SIG-M5 (cell line): ENCODE measurements at regions not wholly inside any gene's neighbourhood (a gene's known extent, or its start where the extent isn't known, plus 50 kb on each side); places are given as distances from the start of the nearest gene placed in this dataset.
"Not testable (repeated sequence)": the region's sequence is repeated elsewhere in the genome, so short reads cannot be mapped to it uniquely, and the experiment has no call there.

Experiments
- DNase-seq: peaks from one replicate; lab custom pipeline; 2025; lab: John Stamatoyannopoulos, UW

DNA sequence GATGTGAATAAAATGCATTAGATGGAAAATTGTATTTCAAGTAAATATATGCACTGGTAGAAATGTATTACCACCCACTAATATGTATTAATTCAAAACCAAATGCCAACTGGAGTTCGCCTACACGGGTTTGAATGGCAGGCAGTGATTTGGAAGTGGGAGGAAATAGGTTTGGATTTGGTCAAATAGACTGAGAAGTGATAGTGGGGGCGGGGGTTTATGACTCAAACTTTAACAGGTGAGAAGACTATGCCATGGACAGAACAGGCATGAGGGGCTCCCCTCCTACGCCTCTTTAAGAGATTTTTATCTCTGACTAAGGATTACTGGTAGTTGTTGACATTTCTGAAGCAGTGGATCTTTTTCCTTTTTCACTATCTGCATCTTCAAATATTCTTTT is 677.8 kb downstream of the NTRK3 start:
- DNase-seq = no peak

DNA sequence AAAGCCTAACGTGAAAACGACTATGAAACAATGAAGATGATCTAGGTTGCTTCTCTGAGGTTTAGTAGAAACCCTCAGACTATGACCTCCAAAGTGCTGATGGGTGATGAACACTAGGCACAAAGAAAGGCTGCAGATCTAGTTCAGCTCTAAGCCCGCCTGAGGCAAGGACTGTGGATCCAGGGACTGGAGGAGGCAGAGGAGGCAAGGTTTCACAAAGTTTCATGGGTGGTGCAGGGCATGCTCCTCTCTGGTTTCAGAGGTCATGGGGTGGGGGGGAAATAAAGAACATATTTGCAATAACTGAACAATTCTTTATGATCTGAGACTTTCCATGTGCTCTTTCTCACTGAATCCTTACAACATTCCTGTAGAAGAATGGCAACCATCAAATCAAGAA is 679.2 kb downstream of the NTRK3 start:
- no peak for DNase-seq

DNA sequence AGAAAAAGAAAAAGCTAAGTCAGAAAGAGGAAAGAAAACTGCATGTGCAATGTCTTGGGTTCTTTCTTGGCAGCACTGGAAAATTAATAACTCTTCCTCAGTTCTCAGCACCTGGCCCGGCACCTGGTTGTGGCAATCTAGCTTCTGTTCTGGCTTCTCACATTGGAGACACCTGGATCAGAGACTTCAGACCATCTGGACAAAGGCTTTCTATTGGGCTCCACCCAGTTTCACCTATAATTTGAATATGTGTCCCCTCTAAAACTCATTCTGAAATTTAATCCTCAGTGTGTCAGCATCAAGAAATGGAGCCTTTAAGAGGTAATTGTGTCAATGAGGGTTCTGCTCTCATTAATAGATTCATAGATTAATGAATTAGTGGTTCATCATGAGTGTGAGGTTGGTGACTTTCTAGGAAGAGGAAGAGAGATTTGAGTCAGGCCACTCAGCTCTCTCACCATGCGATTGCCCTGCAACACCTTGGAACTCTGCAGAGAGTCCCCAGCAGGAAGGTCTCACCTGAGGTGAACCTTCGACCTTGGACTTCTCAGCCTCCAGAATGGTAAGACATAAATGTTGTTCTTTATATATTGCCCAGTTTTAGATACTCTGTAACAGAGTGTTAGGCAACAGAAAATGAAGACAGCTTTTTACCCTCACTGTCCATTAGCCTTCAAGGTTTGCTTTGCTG is 679.9 kb downstream of the NTRK3 start:
- no peak for DNase-seq

- no peak for DNase-seq
Observed at GRCh38 chr15:87575896-87576473, 680.6 kb downstream of the NTRK3 start.

DNA sequence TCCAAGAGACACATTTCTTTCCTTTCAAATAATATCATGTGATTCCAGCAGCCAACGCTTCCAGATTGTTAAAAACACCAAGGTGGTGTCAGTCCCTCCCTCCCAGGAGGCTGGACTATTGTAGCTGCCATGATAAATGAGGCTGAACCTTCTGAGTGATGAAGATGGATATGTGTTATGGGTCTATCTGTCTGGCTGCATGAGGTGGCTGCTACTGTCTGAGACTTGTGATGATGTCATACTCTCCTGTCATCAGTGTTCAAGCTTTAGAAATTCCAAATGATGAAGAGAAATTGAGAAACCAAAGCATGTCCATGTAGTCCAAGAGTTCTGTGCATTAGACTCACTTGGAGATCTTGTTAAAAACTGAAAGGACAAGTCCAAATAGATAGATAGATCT is 683.0 kb downstream of the NTRK3 start:
- DNase-seq = no peak

GRCh38 chr15:87573039-87573438 is 683.5 kb downstream of the NTRK3 start:
- DNase-seq = no peak

DNA sequence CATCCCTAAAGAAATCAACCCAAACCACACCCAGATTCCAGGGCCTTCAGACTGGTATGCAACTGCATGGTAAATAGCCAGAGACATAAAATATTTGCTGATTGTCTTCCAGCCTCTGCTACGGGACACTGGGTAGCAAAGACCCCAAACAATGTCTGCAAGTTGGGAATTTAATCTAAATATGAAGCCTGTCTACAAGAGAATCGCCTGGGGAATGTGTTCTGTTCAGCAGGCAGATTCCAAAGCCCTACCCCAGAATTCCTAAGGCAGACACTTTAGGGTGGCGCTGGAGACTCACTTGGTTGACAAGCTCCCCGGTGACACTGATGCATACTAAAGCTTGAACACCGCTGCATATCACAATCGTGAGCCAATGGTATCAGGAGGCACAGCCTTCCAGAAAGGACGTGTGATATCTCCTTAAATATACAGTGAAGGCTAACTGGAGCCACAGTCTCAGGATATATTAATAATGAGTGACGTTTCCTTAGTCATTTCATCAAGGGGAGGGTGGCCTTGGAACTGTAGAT is 684.1 kb downstream of the NTRK3 start:
- no peak for DNase-seq

DNA sequence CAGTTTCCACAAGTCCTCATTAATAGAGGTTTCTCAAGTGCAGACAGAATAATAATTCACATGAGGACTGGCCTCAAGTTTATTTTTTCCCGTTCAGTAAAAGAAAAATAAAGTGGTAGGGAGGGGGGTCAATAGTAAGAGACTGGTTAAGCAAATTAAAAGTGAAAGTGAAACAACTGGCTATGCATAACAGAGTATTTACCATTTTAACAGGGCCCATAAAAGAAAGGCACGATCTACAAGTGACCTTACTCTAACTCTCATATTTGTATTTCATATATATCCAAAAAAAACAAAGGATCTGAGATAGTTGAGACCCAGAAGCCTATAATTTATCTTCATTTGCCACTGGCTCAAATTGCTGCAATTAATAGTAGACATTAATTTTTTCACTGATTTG is 686.3 kb downstream of the NTRK3 start:
- DNase-seq = no peak

GRCh38 chr15:87569581-87569980 is 687.0 kb downstream of the NTRK3 start:
- no peak for DNase-seq

- no peak for DNase-seq
Observed at GRCh38 chr15:87567406-87568030, 689.0 kb downstream of the NTRK3 start.

DNA sequence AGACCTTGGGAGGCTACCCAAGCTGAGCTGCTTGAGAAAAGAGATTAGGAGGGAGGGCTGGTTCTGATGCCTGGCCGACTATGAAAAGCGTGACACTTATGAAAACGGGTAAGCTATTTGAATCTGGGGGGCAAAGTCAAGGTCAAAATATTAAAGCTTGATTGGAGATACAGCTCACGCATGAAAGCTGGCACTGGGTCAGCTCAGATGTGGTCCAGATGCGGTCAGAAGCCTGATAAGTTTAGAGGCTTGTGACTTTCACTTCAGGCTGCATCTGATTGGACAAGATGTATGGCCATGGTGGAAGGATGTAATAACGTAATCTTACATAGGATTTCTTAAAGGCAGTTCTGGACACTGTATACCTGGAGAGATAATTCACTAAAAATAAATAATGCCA is 690.3 kb downstream of the NTRK3 start:
- no peak for DNase-seq

- DNase-seq = no peak
Observed at GRCh38 chr15:87564681-87565080, 691.9 kb downstream of the NTRK3 start.

DNA sequence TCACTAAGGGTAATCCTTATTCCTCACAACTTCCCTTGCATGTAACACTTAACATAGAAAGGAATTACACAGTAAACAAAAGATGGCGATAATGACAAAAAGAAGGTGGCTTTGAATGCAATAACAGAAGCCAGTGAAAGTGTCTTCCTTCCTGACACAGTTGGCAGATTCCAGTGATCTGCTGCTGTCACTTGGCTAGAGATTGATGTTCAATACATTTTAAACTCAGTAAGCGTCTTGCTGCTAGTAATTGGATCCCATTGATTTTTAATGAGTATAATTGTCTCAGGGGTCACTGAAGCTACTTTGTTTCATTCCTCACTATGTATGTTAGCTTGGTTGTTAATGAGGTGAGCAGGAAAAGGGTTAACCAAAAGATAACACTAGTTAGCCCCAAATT is 692.7 kb downstream of the NTRK3 start:
- no peak for DNase-seq

DNA sequence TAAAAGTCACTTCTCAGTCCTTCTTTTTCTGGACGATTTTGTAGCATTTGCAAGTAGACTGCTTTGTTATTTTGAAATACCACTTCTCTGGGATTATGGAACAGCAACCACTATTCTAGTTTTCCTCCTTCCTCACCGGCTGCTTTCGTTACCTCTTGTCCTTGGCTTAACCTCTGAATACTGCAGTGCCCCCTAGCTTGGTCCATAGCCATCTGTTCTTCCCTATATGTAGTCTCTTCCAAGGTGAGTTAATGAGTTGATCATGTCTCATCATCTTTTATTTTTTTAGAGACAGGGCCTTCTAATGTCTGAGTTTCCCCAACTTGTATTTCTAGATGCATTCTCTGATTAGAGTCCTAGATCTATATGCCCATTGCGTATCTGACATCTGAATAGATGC is 694.3 kb downstream of the NTRK3 start:
- DNase-seq = no peak

- DNase-seq = no peak
Observed at GRCh38 chr15:87561641-87562040, 694.9 kb downstream of the NTRK3 start.

DNA sequence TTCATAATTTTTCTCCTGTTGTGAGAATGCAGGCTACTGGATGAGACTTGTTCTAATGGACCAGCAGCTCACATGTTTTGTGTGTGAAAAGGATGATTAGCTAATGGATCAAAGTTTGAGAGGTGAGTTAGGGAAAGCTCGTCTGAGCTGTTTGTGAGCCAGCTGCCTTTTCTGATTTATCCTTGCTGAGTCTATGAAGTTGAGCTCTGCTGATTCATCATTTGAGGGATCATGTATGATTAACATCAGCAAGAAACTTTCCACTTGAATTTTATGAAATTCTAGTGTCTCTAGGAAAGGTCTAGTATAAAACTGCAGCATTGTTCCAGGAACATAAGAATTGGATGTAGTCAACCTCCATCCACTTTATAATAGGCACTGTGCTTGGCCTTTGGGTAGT is 698.7 kb downstream of the NTRK3 start:
- DNase-seq = no peak

- DNase-seq = no peak
Observed at GRCh38 chr15:87556886-87557285, 699.7 kb downstream of the NTRK3 start.

DNA sequence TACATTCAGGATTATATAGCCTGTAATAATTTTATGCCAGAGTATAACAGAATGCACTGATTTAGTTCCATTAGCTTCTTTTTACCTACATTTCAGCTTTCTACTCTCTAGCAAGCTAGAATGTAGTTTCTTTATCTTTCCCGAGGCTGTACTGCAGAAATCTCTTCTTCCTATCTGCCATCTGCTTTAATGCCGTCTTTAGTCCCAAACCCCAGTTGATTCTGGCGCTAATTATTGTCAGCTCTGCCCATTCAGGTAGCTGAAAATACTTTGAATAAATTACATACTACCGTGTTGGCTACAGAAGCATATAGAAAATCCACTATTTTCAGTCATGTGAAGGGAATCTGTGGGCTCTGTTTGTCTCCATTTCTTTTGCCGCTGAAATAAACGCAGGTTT is 706.7 kb downstream of the NTRK3 start:
- DNase-seq = no peak

DNA sequence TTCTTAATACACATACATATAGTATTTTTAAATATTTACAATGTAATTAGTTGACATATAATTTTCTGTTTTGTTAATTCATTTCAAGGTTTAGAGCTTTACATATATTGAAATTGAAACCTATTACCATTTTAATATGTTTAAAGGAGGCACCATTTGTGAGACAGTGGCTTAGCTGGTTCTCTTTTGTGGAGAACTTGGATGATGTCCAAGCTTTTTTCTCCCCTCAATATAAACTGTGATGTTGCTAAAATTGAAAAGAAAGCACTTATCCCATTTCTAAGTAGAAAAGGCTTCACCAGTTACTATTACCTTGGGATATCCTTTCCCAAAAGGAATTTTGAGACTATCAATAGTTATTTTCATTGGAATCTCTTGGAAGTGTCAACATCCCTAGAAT is 707.2 kb downstream of the NTRK3 start:
- no peak for DNase-seq

DNA sequence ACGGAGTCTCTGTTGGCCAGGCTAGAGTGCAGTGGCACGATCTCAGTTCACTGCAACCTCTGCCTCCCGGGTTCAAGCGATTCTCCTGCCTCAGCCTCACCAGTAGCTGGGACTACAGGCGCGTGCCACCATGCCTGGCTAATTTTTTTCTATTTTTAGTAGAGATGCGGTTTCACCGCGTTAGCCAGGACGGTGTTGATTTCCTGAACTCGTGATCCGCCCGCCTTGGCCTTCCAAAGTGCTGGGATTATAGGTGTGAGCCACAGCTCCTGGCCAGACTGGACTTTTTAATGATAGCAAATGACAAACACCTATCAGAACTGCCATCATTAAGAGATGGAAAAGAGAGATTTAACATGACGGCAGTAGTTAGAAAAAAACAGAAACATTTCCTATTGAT is 707.9 kb downstream of the NTRK3 start:
- DNase-seq = not testable (repeated sequence)

DNA sequence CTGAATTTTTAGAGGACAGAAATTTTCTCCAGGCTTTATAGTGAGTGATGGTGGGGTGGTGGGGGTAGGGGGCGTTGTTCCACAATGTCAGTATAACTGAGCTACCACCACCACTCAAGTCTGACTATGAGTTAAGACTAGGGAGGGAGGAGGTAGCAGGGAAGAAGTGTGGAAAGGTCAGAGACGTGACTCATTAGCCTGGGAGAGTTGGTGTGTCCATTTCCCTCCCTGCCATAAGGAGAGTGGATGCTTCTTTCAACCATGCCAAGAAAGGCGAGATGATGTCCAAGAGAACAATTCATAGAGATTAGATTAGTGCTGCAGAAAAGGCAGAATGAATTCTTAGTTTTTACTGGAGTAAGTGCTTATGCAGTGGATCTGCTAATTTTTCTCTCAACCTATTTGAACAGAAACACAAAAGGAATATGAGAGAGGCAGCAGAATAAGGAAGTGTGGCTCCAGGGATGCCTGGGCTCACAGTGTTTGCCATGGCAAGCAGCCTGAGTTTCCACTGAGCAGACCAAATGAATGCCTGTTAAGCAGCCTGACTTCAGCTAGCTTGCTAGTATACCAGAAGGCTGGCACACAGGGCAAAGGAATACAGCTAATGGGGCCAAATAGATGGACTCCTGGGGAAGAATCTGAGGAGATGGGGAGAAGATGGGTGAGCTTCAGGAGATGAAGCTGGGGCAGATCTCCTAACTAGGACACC is 708.9 kb downstream of the NTRK3 start:
- DNase-seq = no peak

GRCh38 chr15:87538327-87538834 is 718.2 kb downstream of the NTRK3 start:
- no peak for DNase-seq

GRCh38 chr15:87537295-87537694 is 719.2 kb downstream of the NTRK3 start:
- no peak for DNase-seq
